ENCODE measurements at regions not wholly inside any gene's neighbourhood (a gene's known extent, or its start where the extent isn't known, plus 50 kb on each side); places are given as distances from the start of the nearest gene placed in this dataset.

GRCh38 chr5:110085826-110086225 lies 396.1 kb downstream of the MAN2A1 start:
- no peak for DNase-seq

DNA sequence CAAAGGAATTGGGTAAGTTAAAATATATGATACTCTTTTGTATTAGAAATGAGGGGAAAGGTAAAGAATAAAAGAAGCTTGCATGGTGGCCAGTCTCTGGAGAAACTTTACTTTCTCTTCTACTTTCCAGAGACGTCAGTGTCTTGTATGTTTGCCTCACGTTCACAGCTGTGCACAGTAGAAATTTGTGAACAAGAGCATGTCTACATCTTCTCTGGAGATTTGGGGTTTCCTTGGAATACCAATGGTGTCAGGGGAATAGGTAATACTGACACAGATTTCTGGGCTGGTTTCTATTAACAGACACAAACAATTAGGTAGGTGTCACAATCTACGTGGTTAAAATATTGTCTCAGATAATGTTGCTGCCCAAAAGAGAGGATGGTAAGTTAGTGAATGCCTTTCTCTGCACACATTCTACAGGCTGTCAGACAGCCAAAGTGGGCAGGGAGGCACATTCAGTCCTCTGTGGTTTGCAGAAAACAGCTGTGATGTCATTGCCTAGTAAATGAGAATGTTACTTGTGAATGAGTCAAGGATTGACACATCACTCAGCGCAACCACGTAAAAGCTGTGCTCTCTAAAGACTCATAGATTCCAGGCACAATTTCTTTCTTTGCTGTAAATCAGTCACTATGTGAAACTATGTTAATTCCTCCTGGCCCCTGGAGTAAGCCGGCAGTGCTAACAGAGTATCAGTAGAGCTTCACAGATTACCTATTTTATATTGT lies 397.1 kb downstream of the MAN2A1 start:
- no peak for DNase-seq

- no peak for DNase-seq
Measured at GRCh38 chr5:110087829-110088228, 398.1 kb downstream of the MAN2A1 start.

- DNase-seq: no peak
Measured at GRCh38 chr5:110088676-110089436, 399.1 kb downstream of the MAN2A1 start.

GRCh38 chr5:110092955-110093785 lies 403.4 kb downstream of the MAN2A1 start:
- DNase-seq: no peak

DNA sequence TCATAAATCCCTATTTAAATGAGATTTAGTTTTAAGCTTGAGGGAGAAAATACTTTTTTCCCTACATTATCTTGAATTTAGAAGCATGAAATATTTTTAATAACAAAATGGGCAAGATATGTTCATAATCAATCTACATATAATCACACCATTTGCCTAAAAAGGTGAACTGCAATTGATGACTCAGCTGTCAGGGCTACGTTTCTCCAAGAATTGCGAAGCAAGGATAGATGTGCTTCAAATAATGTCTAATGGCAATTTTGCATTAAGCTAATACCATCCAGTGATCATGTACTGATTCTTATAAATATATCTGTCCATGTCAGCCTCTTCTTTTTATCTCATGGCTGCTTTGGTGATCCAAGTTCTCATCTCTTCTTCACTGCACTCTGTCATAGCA lies 404.4 kb downstream of the MAN2A1 start:
- no peak for DNase-seq

DNA sequence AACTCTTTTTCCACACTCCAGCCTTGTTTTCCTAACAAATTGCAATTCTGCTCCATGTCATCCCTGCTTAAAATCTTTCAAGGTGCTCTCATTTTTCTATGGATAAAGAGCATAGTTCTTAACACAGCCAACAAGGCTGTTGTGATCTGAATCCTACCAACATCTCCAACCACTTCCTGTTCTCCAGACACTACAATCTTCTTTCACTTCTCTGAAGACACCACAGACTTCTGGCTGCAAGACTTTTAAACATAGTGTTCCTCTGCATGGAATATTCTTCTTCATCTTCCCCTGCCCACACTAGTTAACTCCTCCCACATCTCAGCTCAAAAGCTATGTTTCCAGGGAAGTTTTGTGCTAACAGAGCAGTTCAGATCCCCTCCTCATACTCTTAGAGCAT lies 404.8 kb downstream of the MAN2A1 start:
- DNase-seq: no peak

- no peak for DNase-seq
Measured at GRCh38 chr5:110096419-110096818, 406.7 kb downstream of the MAN2A1 start.

DNA sequence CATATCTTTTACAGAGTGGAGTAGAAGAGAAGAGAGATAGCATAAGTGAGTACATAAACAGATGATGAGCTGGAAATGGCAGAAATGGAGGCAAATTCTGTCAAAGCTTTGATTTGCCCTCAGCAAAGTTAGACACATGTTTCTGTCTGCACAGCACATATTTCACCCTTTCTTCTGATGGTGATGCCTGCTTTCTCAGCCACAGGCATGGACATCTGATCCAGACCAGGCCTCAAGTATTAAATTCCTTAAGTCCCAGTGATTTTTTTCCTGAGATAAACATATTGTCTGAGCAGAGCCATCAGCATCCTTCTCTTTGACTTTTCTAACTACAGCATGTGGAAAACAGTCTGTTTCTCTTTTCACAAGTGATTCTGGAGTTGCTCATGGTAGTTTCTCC lies 409.8 kb downstream of the MAN2A1 start:
- no peak for DNase-seq

GRCh38 chr5:110103081-110103480 lies 413.4 kb downstream of the MAN2A1 start:
- DNase-seq: no peak

GRCh38 chr5:110104060-110104725 lies 414.5 kb downstream of the MAN2A1 start:
- DNase-seq: no peak

DNA sequence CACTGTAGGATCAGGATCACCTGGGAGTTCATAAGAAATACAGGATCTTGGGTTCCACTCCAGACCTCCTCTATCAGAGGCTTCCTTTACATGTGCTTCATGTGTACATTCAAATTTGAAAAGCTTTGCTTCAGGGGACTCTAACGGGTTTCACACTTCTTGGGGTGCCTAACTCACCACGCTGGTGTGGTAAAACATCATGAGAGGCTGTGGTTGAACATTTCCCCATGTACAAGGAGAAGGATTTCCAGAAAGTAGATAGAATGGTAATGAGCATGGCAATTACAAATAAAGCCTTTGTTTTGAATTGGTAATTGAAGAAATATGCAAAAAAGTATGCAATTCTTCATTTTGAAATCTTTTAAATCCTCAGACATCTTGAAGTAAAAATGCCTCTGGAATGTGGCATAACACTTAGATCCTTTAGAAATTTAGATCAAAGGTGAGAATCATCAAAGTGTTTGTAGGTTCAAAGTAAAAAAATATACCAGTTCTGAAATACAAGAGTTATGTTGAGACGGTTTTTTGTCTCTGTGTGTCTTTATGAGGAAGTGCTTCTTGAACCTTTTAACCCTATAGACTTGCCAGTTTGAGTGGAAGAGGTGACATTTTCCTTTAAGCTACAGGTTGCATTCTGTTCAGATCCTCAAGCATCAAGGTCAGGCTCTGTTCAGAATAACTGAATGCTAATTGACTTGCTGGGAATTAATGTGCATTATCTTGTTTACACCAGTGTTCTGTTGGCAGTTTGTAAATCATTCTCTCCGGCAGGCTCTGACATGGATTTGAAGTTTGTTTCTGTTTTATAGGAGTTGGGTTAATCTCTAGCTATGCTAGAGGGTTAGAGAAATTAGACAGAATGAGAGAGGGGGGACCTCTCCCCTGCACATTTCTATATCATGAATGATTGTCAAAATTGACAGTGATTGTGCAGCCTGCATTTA lies 415.3 kb downstream of the MAN2A1 start:
- DNase-seq: no peak

DNA sequence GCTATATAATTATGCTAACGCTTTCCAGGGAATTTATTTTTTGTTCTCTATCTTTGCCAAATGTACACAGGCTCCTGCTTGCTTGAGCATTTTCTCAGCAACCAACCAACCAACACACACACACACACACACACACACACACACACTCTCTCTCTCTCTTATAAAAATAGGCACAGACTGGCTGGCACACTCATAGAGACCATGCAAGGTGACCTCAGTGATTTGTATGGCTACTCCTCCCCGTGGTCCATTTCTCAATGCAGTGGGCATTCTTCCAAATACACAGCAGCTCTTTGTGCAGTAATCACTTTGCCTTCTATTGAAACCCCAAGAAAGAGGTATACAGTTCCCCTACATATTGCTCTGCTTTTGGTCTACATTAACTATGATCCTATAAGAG lies 416.0 kb downstream of the MAN2A1 start:
- DNase-seq: no peak

DNA sequence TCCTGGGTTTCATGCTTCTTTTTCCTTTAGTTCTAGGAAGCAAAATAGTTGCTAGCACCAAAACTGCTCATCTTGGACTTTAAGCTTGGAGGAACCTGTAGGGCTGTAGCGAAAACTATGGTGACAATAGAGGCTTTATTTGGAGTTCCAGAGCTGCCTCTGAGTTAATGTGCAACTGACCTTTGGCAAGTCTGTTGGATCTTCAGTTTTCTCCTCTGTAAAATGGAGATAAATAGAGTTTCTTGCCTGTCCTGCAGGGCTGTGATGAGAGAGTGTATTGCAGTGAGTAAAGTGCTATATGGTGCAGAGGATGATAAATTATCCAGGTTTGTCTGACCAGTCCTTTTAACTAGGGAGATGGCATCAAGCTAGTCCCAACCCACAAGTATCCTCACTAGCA lies 417.0 kb downstream of the MAN2A1 start:
- DNase-seq: no peak

- DNase-seq: no peak
Measured at GRCh38 chr5:110108520-110108919, 418.8 kb downstream of the MAN2A1 start.

- no peak for DNase-seq
Measured at GRCh38 chr5:110109667-110110066, 419.9 kb downstream of the MAN2A1 start.

DNA sequence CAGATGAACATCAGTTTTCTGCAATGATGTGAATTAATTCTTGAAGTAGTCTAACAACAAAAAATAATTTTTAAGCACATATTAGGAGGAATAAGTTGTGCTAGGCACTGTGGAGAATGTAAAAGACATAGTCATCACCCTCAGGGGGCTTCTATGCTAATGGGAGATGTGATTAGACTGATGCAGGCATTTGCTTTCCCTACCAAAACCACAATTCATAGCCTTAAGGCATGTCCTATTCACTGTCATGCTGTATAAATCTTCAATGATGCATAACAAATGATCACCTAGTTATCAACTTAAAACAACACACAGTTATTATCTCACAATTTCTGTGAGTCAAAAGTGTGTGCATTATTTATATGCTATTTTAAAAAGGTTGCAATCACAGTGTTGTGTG lies 422.6 kb downstream of the MAN2A1 start:
- no peak for DNase-seq

- DNase-seq: no peak
Measured at GRCh38 chr5:110115503-110115902, 425.8 kb downstream of the MAN2A1 start.

- DNase-seq: no peak
Measured at GRCh38 chr5:110116539-110116938, 426.8 kb downstream of the MAN2A1 start.

DNA sequence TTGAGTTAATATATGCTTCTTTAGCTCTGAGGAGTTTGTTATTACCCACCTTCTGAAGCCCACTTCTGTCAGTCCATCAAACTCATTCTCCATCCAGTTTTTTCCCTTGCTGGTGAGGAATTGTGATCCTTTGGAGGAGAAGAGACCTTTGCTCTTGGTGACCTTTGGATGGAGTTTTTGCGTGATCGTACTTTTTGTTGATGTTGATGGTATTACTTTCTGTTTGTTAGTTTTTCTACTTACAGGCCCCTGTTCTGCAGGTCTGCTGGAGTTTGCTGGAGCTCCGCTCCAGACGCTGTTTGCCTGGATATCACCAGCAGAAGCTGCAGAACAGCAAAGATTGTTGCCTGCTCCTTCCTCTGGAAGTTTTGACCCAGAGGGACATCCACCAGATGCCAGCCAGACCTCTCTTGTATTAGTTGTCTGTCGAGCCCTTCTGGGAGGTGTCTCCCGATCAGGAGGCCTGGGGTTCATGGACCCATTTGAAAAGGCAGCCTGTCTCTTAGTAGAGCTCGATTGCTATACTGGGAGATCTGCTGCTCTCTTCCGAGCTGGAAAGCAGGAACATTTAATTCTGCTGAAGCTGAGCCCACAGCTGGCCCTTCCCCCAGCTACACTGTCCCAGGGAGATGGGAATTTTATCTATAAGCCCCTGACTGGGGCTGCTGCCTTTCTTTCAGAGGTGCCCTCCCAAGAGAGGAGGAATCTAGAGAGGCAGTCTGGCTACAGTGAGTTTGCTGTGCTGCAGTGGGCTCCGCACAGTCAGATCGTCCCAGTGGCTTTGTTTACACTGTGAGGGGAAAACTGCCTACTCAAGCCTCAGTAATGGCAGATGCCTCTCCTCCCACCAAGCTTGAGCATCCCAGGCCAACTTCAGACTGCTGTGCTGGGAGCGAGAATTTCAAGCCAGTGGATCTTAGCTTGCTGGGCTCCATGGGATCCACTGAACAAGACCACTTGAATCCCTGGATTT lies 445.5 kb downstream of the MAN2A1 start:
- no peak for DNase-seq

GRCh38 chr5:110150199-110150598 lies 460.5 kb downstream of the MAN2A1 start:
- no peak for DNase-seq

Data from DMS79 (cell line).